ENCODE measurements at regions not wholly inside any gene's neighbourhood (a gene's known extent, or its start where the extent isn't known, plus 50 kb on each side); places are given as distances from the start of the nearest gene placed in this dataset.

- Histone ChIP-seq H3K27ac (ENCODE audit: low read depth, low read length) (no peak overlapping the region), H4K5ac (ENCODE audit: insufficient read length, low read depth, low read length) (no peak overlapping the region), H2BK5ac (ENCODE audit: low read depth, low read length) (no peak overlapping the region), H2AFZ (ENCODE audit: low read length) (no peak overlapping the region), H3K79me1 (ENCODE audit: low read depth, low read length) (no peaks in the 10 kb centered on the region; the same call in 1 of the 2 replicates), H3K23ac (ENCODE audit: insufficient read length) (no peak overlapping the region), H3K79me2 (ENCODE audit: control insufficient read depth in 1 of 2, insufficient read depth in 2 of 2, low read length in 2 of 2) (no peaks in the 10 kb centered on the region), H2BK20ac (ENCODE audit: low read length) (no peak overlapping the region), H3K27me3 (replicated peaks in 1 of 4; ENCODE audit: control insufficient read depth in 3 of 4, extremely low read depth in 1 of 4, insufficient read depth in 3 of 4, low read length in 3 of 4) (no peaks in the 10 kb centered on the region), H3K36me3 (ENCODE audit: control insufficient read depth in 2 of 4, insufficient read depth in 4 of 4, low read length in 3 of 4) (peaks cover 0 to 3% (median 0%) of the 10 kb centered on the region in 4 experiments; a peak in 2 of 8 replicates), H2AK5ac (ENCODE audit: low read depth, low read length) (no peak overlapping the region), H4K91ac (replicated peaks; ENCODE audit: insufficient read length, low read length) (no peak overlapping the region), H2BK120ac (replicated peaks; ENCODE audit: low read depth, low read length) (no peak overlapping the region), H3K14ac (ENCODE audit: insufficient read length) (no peak overlapping the region), H3K4me1 (replicated peaks in 1 of 4; ENCODE audit: control insufficient read depth in 3 of 4, insufficient read depth in 4 of 4, low read length in 3 of 4) (peaks cover 0 to 4% (median 3%) of the 10 kb centered on the region in 4 experiments; a peak in 3 of 7 replicates), H3K4me2 (ENCODE audit: insufficient read depth in 1 of 2, low read depth in 2 of 2, low read length in 2 of 2) (no peak overlapping the region), H2BK12ac (ENCODE audit: low read depth, low read length) (no peak overlapping the region), H3K9me3 (ENCODE audit: insufficient read depth in 2 of 2, low read depth in 1 of 2, low read length in 1 of 2) (no peaks in the 10 kb centered on the region; a peak in 1 of 4 replicates), H3K23me2 (ENCODE audit: low read depth, low read length) (no peaks in the 10 kb centered on the region), H3K4me3 (ENCODE audit: extremely low read depth in 1 of 4, insufficient read depth in 2 of 4, low read depth in 3 of 4, low read length in 4 of 4) (no peak overlapping the region), H3K4ac (replicated peaks; ENCODE audit: insufficient read length, low read depth, low read length) (no peak overlapping the region), H2BK15ac (ENCODE audit: low read length) (no peak overlapping the region), H3K56ac (replicated peaks; ENCODE audit: insufficient read length, low read depth, low read length) (no peak overlapping the region), H4K20me1 (replicated peaks in 1 of 2; ENCODE audit: control insufficient read depth in 1 of 2, insufficient read depth in 2 of 2, low read length in 2 of 2) (no peaks in the 10 kb centered on the region), H4K8ac (ENCODE audit: extremely low read depth, insufficient read depth, low read length) (no peak overlapping the region), H3K9ac (replicated peaks in 1 of 4; ENCODE audit: extremely low read depth in 1 of 4, low read depth in 3 of 4, low read length in 3 of 4) (no peak overlapping the region), H3K18ac (ENCODE audit: extremely low read depth, low read length) (no peak overlapping the region)
- 95% methylated on average over 5 of the region's 5 CpGs; no CpG with 5 or more reads in 1 of the 2 experiments for WGBS, 2 experiments (ENCODE audit: extremely low coverage in 1 of 2, insufficient coverage in 1 of 2, insufficient read length in 1 of 2, insufficient replicate concordance in 2 of 2, low coverage in 1 of 2, low lambda C conversion rate in 2 of 2, missing lambda C conversion rate in 1 of 2)
- FAIRE-seq, result no peak
- ChIA-PET CTCF (ENCODE audit: partially characterized antibody) (interaction anchor here (1.8 kb wide), 1 partner anchor 205 kb away, joined by 4 read pairs; no protein-coding TSS in a partner anchor), POLR2A (ENCODE audit: partially characterized antibody) (no interaction called here)
- no peak for DNase-seq (ENCODE audit: low read depth in 1 of 2, low spot score in 2 of 2)
- TF ChIP-seq SIX5 (IDR thresholded peaks at IDR 0.05; ENCODE audit: low read depth, low read length) (no peak), RBBP5 (IDR thresholded peaks at IDR 0.05; ENCODE audit: borderline replicate concordance, low read depth, low read length) (no peak), SRF (IDR thresholded peaks at IDR 0.05; ENCODE audit: low read depth, low read length) (no peak), FOSL1 (IDR thresholded peaks at IDR 0.05; ENCODE audit: insufficient read depth, low read depth, low read length) (no peak), E2F6 (IDR thresholded peaks at IDR 0.05) (no peak)
Observed at GRCh38 chr3:18099611-18100010, 325.5 kb downstream of the SATB1 start.

All from H1 (cell line).